ENCODE measurements at regions not wholly inside any gene's neighbourhood (a gene's known extent, or its start where the extent isn't known, plus 50 kb on each side); places are given as distances from the start of the nearest gene placed in this dataset.

DNA sequence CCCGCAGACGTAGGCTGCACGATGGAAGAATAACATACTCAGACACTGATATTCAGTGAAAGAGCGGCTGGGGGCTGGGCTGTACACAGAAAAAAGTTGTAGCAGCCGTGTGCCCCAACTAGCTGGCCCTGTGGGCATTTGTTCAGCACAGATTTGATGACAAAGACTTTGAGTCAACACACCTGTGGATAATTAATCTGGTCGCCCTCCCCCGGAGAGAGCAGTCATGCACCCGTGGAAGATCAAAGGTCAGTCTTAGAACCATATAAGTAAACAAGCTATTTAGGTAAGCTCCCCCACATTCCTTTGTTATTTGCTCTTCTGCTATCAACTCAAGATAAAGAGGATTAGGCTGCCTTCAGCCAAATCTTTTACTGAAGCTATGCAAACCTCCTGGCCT, 148.4 kb upstream of the HMCN1 start (continued):
- TF ChIP-seq, protein P1, sequence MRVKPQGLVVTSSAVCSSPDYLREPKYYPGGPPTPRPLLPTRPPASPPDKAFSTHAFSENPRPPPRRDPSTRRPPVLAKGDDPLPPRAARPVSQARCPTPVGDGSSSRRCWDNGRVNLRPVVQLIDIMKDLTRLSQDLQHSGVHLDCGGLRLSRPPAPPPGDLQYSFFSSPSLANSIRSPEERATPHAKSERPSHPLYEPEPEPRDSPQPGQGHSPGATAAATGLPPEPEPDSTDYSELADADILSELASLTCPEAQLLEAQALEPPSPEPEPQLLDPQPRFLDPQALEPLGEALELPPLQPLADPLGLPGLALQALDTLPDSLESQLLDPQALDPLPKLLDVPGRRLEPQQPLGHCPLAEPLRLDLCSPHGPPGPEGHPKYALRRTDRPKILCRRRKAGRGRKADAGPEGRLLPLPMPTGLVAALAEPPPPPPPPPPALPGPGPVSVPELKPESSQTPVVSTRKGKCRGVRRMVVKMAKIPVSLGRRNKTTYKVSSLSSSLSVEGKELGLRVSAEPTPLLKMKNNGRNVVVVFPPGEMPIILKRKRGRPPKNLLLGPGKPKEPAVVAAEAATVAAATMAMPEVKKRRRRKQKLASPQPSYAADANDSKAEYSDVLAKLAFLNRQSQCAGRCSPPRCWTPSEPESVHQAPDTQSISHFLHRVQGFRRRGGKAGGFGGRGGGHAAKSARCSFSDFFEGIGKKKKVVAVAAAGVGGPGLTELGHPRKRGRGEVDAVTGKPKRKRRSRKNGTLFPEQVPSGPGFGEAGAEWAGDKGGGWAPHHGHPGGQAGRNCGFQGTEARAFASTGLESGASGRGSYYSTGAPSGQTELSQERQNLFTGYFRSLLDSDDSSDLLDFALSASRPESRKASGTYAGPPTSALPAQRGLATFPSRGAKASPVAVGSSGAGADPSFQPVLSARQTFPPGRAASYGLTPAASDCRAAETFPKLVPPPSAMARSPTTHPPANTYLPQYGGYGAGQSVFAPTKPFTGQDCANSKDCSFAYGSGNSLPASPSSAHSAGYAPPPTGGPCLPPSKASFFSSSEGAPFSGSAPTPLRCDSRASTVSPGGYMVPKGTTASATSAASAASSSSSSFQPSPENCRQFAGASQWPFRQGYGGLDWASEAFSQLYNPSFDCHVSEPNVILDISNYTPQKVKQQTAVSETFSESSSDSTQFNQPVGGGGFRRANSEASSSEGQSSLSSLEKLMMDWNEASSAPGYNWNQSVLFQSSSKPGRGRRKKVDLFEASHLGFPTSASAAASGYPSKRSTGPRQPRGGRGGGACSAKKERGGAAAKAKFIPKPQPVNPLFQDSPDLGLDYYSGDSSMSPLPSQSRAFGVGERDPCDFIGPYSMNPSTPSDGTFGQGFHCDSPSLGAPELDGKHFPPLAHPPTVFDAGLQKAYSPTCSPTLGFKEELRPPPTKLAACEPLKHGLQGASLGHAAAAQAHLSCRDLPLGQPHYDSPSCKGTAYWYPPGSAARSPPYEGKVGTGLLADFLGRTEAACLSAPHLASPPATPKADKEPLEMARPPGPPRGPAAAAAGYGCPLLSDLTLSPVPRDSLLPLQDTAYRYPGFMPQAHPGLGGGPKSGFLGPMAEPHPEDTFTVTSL (CRISPR knock-in tag; IDR thresholded peaks at IDR 0.05; ENCODE audit: borderline replicate concordance): peak; percentile 31; the same call in 1 of the 2 replicates
- peak; percentile 54 for TF ChIP-seq FOXA1 (IDR thresholded peaks at IDR 0.05)
- TF ChIP-seq FOXA1 (CRISPR knock-in tag; IDR thresholded peaks at IDR 0.05): peak; percentile 87
- peak; percentile 42; the same call in 1 of the 2 replicates for TF ChIP-seq NCOR1 (IDR thresholded peaks at IDR 0.05; ENCODE audit: borderline replicate concordance, low read length)
- TF ChIP-seq, protein P2, sequence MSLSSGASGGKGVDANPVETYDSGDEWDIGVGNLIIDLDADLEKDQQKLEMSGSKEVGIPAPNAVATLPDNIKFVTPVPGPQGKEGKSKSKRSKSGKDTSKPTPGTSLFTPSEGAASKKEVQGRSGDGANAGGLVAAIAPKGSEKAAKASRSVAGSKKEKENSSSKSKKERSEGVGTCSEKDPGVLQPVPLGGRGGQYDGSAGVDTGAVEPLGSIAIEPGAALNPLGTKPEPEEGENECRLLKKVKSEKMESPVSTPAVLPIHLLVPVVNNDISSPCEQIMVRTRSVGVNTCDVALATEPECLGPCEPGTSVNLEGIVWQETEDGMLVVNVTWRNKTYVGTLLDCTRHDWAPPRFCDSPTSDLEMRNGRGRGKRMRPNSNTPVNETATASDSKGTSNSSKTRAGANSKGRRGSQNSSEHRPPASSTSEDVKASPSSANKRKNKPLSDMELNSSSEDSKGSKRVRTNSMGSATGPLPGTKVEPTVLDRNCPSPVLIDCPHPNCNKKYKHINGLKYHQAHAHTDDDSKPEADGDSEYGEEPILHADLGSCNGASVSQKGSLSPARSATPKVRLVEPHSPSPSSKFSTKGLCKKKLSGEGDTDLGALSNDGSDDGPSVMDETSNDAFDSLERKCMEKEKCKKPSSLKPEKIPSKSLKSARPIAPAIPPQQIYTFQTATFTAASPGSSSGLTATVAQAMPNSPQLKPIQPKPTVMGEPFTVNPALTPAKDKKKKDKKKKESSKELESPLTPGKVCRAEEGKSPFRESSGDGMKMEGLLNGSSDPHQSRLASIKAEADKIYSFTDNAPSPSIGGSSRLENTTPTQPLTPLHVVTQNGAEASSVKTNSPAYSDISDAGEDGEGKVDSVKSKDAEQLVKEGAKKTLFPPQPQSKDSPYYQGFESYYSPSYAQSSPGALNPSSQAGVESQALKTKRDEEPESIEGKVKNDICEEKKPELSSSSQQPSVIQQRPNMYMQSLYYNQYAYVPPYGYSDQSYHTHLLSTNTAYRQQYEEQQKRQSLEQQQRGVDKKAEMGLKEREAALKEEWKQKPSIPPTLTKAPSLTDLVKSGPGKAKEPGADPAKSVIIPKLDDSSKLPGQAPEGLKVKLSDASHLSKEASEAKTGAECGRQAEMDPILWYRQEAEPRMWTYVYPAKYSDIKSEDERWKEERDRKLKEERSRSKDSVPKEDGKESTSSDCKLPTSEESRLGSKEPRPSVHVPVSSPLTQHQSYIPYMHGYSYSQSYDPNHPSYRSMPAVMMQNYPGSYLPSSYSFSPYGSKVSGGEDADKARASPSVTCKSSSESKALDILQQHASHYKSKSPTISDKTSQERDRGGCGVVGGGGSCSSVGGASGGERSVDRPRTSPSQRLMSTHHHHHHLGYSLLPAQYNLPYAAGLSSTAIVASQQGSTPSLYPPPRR (CRISPR knock-in tag; IDR thresholded peaks at IDR 0.05; ENCODE audit: borderline replicate concordance): peak; percentile 87
- TF ChIP-seq PHF20 (CRISPR knock-in tag; IDR thresholded peaks at IDR 0.05): no peak
- TF ChIP-seq GFI1 (CRISPR knock-in tag; IDR thresholded peaks at IDR 0.05; ENCODE audit: borderline replicate concordance): peak; percentile 99
- peak; percentile 69; the same call in 1 of the 2 replicates for TF ChIP-seq SOX5 (CRISPR knock-in tag; IDR thresholded peaks at IDR 0.05; ENCODE audit: borderline replicate concordance)
- TF ChIP-seq ZNF207 (IDR thresholded peaks at IDR 0.05; ENCODE audit: borderline replicate concordance): no peak
- TF ChIP-seq KMT2B (CRISPR knock-in tag; IDR thresholded peaks at IDR 0.05): no peak
- TF ChIP-seq, protein P3, sequence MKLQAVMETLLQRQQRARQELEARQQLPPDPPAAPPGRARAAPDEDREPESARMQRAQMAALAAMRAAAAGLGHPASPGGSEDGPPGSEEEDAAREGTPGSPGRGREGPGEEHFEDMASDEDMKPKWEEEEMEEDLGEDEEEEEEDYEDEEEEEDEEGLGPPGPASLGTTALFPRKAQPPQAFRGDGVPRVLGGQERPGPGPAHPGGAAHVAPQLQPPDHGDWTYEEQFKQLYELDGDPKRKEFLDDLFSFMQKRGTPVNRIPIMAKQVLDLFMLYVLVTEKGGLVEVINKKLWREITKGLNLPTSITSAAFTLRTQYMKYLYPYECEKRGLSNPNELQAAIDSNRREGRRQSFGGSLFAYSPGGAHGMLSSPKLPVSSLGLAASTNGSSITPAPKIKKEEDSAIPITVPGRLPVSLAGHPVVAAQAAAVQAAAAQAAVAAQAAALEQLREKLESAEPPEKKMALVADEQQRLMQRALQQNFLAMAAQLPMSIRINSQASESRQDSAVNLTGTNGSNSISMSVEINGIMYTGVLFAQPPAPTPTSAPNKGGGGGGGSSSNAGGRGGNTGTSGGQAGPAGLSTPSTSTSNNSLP (IDR thresholded peaks at IDR 0.05; ENCODE audit: low read depth, low read length): peak; percentile 62; the same call in 1 of the 2 replicates
- TF ChIP-seq, protein P4, sequence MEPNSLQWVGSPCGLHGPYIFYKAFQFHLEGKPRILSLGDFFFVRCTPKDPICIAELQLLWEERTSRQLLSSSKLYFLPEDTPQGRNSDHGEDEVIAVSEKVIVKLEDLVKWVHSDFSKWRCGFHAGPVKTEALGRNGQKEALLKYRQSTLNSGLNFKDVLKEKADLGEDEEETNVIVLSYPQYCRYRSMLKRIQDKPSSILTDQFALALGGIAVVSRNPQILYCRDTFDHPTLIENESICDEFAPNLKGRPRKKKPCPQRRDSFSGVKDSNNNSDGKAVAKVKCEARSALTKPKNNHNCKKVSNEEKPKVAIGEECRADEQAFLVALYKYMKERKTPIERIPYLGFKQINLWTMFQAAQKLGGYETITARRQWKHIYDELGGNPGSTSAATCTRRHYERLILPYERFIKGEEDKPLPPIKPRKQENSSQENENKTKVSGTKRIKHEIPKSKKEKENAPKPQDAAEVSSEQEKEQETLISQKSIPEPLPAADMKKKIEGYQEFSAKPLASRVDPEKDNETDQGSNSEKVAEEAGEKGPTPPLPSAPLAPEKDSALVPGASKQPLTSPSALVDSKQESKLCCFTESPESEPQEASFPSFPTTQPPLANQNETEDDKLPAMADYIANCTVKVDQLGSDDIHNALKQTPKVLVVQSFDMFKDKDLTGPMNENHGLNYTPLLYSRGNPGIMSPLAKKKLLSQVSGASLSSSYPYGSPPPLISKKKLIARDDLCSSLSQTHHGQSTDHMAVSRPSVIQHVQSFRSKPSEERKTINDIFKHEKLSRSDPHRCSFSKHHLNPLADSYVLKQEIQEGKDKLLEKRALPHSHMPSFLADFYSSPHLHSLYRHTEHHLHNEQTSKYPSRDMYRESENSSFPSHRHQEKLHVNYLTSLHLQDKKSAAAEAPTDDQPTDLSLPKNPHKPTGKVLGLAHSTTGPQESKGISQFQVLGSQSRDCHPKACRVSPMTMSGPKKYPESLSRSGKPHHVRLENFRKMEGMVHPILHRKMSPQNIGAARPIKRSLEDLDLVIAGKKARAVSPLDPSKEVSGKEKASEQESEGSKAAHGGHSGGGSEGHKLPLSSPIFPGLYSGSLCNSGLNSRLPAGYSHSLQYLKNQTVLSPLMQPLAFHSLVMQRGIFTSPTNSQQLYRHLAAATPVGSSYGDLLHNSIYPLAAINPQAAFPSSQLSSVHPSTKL (CRISPR knock-in tag; IDR thresholded peaks at IDR 0.05): peak; percentile 71; the same call in 1 of the 2 replicates
- TF ChIP-seq FOXA3 (CRISPR knock-in tag; IDR thresholded peaks at IDR 0.05): peak; percentile 80
- TF ChIP-seq CBX5 (CRISPR knock-in tag; IDR thresholded peaks at IDR 0.05; ENCODE audit: borderline replicate concordance): peak; percentile 54; the same call in 1 of the 2 replicates
